ENCODE measurements at regions not wholly inside any gene's neighbourhood (a gene's known extent, or its start where the extent isn't known, plus 50 kb on each side); places are given as distances from the start of the nearest gene placed in this dataset.

GRCh38 chr21:38743772-38744529 lies 61.8 kb upstream of the ETS2 start:
- no peak for DNase-seq

- no peak for DNase-seq
These were observed 60.9 kb upstream of the ETS2 start for GRCh38 chr21:38744861-38745260.

- no peak for DNase-seq
These were observed 57.9 kb upstream of the ETS2 start for GRCh38 chr21:38747810-38748209.

GRCh38 chr21:38751379-38752050 lies 54.2 kb upstream of the ETS2 start:
- peak in 1 of 2 donors; percentile 47 for DNase-seq

- no peak for DNase-seq
These were observed 53.7 kb upstream of the ETS2 start for GRCh38 chr21:38752051-38752505.

GRCh38 chr21:38753114-38753513 lies 52.6 kb upstream of the ETS2 start:
- no peak for DNase-seq

GRCh38 chr21:38753557-38753971 lies 52.2 kb upstream of the ETS2 start:
- no peak for DNase-seq
